ENCODE measurements at regions not wholly inside any gene's neighbourhood (a gene's known extent, or its start where the extent isn't known, plus 50 kb on each side); places are given as distances from the start of the nearest gene placed in this dataset.
"Not testable (repeated sequence)": the region's sequence is repeated elsewhere in the genome, so short reads cannot be mapped to it uniquely, and the experiment has no call there.

DNA sequence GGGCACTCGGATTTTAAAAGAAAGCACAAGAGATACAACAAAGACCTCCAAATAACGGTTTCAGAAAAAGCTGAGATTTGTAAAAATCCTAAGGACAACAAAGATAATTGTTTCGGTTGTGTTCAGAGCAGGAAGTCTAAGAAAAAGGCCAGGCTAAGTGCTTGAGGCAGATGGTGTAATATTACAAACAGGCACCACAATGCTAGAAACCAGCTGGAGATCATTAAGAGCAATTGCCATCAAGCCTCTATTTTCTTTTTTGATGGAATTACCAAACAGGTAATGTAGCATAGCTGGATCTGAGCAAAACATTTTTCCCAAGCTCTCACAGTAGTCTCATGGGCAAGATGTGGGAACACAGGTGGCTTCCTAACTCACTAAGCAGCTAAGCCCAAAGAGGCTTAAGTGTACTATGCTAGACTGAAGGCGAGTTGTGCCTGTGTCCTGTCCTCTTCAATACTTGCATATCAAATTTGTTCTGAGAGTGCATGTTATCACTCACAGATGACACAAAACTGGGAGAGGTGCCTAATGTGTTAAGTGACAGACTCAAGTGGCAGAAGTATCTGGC lies 161.6 kb downstream of the GLUL start:
- Histone ChIP-seq H3K27me3 (no peaks in the 10 kb centered on the region), H3K4me3 (no peak overlapping the region), H4K20me1 (no peaks in the 10 kb centered on the region), H3K27ac (no peak overlapping the region), H3K9me3 (replicated peaks in 1 of 11) (no peaks in the 10 kb centered on the region), H3K4me1 (no peaks in the 10 kb centered on the region), H3K4me2 (no peak overlapping the region), H3K36me3 (no peaks in the 10 kb centered on the region), H3K9ac (no peak overlapping the region)
- no peak for TF ChIP-seq Cebpa-rat (IDR thresholded peaks at IDR 0.05)

DNA sequence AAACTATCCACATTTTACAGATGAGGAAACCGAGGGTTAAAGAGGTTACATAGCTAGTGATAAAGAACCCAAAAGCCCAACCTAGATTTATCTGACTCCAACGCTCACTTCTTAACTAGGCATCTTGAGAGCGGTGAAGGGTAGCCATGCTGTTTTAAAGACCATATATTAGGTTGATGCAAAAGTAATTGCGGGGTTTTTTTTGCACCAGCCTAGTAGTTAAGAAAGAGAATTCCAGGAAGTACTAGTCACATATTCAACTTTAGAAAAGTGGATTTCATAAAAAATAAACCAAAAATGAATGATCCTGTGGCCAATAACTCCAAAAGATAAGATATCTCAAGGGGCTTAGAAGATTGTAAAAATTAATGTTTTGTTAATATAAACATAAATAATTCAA lies 162.1 kb downstream of the GLUL start:
- Histone ChIP-seq H3K36me3 (no peaks in the 10 kb centered on the region), H3K9ac (no peak overlapping the region), H3K4me2 (no peak overlapping the region), H4K20me1 (no peaks in the 10 kb centered on the region), H3K4me1 (no peaks in the 10 kb centered on the region), H3K4me3 (no peak overlapping the region), H3K9me3 (replicated peaks in 1 of 11) (no peaks in the 10 kb centered on the region), H3K27ac (no peak overlapping the region), H3K27me3 (no peaks in the 10 kb centered on the region)
- no peak for TF ChIP-seq Cebpa-rat (IDR thresholded peaks at IDR 0.05)

DNA sequence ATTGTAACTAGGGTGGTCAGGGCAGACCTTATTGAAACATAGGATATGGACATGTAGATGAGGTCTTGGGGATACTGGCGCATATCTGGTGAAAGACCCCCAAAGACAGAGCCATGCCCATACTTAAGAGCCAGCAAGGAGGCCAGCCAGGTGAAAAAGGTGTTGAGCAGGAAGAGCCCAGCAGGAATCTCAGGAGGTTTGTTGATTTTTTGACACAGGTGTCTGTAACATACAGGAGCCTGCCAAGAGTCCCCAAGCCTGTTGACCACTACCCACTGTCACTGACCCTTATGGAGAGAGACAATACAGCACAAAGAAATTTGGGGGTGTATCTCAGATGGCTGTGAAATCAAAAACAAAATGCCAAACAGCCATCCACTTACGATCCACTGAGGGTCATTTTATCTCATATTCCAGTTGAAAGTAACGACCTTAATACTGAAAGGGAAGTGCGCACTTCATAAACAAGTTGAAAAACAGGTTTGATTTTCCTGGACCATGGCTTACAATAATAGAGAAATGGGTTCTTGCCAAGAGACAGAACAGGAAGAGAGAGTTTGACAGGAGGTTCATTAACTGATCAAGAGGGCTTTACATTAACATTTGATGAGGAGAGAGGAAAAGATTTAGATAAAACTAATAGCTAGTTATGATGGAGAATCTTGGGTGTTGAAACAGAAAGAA lies 163.6 kb downstream of the GLUL start:
- Histone ChIP-seq H3K27ac (no peak overlapping the region), H3K27me3 (no peaks in the 10 kb centered on the region), H3K4me3 (no peak overlapping the region), H3K4me1 (no peaks in the 10 kb centered on the region), H3K36me3 (no peaks in the 10 kb centered on the region), H3K4me2 (no peak overlapping the region), H3K9me3 (replicated peaks in 1 of 11) (no peaks in the 10 kb centered on the region; a peak in 1 of 22 replicates), H4K20me1 (no peaks in the 10 kb centered on the region), H3K9ac (no peak overlapping the region)
- no peak for TF ChIP-seq Cebpa-rat (IDR thresholded peaks at IDR 0.05)

DNA sequence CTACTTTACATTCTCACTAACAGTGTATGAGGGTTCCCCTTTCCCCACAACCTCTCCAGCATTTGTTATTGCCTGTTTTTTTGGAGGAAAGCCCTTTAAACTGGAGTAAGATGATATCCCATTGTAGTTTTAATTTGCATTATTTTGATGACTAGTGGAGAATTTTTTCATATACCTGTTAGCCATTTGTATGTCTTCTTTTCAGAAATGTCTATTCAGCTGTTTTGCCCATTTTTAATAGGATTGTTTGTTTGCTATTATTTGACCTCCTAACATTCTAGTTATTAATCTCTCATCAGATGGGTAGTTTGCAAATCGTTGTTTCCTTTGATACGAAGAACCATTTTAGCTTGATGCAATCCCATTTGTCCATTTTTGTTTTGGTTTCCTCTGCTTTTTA lies 165.0 kb downstream of the GLUL start:
- Histone ChIP-seq H3K36me3 (no peaks in the 10 kb centered on the region), H3K27ac (no peak overlapping the region), H3K9ac (no peak overlapping the region), H4K20me1 (no peaks in the 10 kb centered on the region), H3K27me3 (no peaks in the 10 kb centered on the region), H3K4me2 (no peak overlapping the region), H3K9me3 (replicated peaks in 1 of 11) (peaks cover 0 to 6% (median 0%) of the 10 kb centered on the region in 11 experiments; a peak in 8 of 22 replicates), H3K4me1 (no peaks in the 10 kb centered on the region), H3K4me3 (no peak overlapping the region)
- no peak for TF ChIP-seq Cebpa-rat (IDR thresholded peaks at IDR 0.05)

DNA sequence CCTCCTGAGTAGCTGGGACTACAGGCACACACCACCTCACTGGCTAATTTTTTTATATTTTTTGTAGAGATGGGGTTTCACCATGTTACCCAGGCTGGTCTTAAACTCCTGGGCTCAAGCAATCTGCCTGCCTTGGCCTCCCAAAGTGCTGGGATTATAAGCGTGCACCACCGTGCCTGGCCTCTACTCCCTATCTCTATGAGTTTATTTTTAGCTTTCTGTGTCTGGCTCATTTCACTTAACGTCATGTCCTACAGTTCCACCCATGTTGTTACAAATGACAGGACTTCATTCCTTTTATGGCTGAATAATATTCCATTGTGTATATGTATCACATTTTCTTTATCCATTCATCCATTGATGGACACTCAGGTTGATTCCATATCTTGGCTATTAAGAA lies 164.2 kb upstream of the ZNF648 start:
- not testable (repeated sequence) for H3K4me3 ChIP-seq, H3K36me3 ChIP-seq

DNA sequence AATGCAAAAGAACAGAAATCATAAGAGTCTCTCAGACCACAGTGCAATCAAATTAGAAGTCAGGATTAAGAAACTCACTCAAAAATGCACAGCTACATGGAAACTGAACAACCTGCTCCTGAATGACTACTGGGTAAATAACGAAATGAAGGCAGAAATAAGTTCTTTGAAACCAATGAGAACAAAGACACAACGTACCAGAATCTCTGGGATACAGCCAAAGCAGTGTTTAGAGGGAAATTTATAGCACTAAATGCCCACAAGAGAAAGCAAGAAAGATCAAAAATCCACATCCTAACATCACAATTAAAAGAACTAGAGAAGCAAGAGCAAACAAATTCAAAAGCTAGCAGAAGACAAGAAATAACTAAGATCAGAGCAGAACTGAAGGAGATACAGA lies 160.5 kb upstream of the ZNF648 start:
- not testable (repeated sequence) for H3K4me2 ChIP-seq, H4K20me1 ChIP-seq, H3K36me3 ChIP-seq, H3K27ac ChIP-seq, H3K9ac ChIP-seq, H3K4me3 ChIP-seq, H3K27me3 ChIP-seq, H3K4me1 ChIP-seq
- peaks cover 0 to 14% (median 4%) of the 10 kb centered on the region in 11 experiments; a peak in 8 of 22 replicates for H3K9me3 ChIP-seq (replicated peaks in 1 of 11)

More for the DNA sequence above, 164.2 kb upstream of the ZNF648 start:
- not testable (repeated sequence) for H4K20me1 ChIP-seq, H3K9ac ChIP-seq, H3K4me2 ChIP-seq, H3K27ac ChIP-seq, H3K27me3 ChIP-seq, H3K4me1 ChIP-seq
- H3K9me3 ChIP-seq (replicated peaks in 1 of 11) = peaks cover 0 to 11% (median 3%) of the 10 kb centered on the region in 11 experiments; a peak in 8 of 22 replicates

DNA sequence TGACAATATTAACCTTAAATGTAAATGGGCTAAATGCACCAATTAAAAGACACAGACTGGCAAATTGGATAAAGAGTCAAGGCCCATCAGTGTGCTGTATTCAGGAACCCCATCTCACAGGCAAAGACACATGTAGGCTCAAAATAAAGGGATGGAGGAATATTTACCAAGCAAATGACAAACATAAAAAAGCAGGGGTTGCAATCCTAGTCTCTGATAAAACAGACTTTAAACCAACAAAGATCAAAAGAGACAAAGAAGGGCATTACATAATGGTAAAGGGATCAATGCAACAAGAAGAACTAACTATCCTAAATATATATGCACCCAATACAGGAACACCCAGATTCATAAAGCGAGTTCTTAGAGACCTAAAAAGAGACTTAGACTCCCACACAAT lies 159.9 kb upstream of the ZNF648 start:
- peaks cover 0 to 14% (median 4%) of the 10 kb centered on the region in 11 experiments; a peak in 8 of 22 replicates for H3K9me3 ChIP-seq (replicated peaks in 1 of 11)
- not testable (repeated sequence) for H3K9ac ChIP-seq, H3K4me1 ChIP-seq, H3K27ac ChIP-seq, H3K4me2 ChIP-seq, H4K20me1 ChIP-seq, H3K27me3 ChIP-seq, H3K36me3 ChIP-seq, H3K4me3 ChIP-seq

DNA sequence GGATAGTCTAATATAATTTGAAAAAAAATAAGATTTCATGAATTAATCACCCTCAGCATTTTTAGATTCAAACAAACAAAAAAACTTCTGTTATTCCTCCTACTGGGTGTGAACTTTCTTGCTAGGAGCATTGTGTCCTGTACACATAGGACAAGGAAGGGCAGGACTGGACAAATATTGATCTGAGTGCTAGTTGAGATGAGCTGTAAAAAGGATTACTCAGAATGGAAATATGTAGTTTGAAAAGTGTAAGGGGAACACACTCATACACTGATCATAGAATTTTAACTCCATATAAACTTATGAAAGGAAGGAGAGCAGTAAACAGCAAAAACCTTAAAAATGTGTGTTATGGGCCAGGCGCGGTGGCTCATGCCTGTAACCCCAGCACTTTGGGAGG lies 156.5 kb upstream of the ZNF648 start:
- H3K27me3 ChIP-seq = no peaks in the 10 kb centered on the region
- no peaks in the 10 kb centered on the region for H3K36me3 ChIP-seq
- peaks cover 0 to 14% (median 4%) of the 10 kb centered on the region in 11 experiments; a peak in 7 of 22 replicates for H3K9me3 ChIP-seq (replicated peaks in 1 of 11)
- no peak overlapping the region for H3K9ac ChIP-seq
- H3K4me3 ChIP-seq = no peak overlapping the region
- no peaks in the 10 kb centered on the region for H4K20me1 ChIP-seq
- TF ChIP-seq Cebpa-rat (IDR thresholded peaks at IDR 0.05) = no peak
- no peak overlapping the region for H3K27ac ChIP-seq
- 0 out of 20 replicates have a peak, but pooled peaks cover 0 to 7% (median 0%) of the 10 kb centered on the region in 10 experiments for H3K4me1 ChIP-seq
- no peak overlapping the region for H3K4me2 ChIP-seq

DNA sequence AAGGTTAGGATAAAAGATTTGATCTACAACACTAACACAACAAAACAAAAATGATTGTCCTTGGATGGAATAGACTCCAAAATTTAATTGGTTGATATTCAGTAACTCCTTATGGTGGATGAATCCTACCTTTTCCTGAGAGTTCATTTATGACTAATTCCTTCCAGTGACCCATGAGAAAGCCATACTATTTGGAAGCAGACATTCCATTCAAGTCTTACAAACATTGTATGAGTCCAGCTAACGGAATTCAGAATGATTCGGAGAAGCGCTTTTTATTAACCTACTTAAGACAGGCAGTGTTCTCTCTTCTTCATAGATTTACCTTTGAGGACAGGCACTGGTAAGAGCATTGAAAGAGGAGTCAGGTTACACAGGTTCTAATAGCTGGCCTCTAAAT lies 155.6 kb upstream of the ZNF648 start:
- H3K36me3 ChIP-seq = no peaks in the 10 kb centered on the region
- TF ChIP-seq Cebpa-rat (IDR thresholded peaks at IDR 0.05) = no peak
- H3K27ac ChIP-seq = no peak overlapping the region
- no peak overlapping the region for H3K4me2 ChIP-seq
- no peaks in the 10 kb centered on the region for H4K20me1 ChIP-seq
- peaks cover 0 to 13% (median 4%) of the 10 kb centered on the region in 11 experiments; a peak in 7 of 22 replicates for H3K9me3 ChIP-seq (replicated peaks in 1 of 11)
- 0 out of 20 replicates have a peak, but pooled peaks cover 0 to 7% (median 0%) of the 10 kb centered on the region in 10 experiments for H3K4me1 ChIP-seq
- H3K4me3 ChIP-seq = no peak overlapping the region
- no peak overlapping the region for H3K9ac ChIP-seq
- no peaks in the 10 kb centered on the region for H3K27me3 ChIP-seq

DNA sequence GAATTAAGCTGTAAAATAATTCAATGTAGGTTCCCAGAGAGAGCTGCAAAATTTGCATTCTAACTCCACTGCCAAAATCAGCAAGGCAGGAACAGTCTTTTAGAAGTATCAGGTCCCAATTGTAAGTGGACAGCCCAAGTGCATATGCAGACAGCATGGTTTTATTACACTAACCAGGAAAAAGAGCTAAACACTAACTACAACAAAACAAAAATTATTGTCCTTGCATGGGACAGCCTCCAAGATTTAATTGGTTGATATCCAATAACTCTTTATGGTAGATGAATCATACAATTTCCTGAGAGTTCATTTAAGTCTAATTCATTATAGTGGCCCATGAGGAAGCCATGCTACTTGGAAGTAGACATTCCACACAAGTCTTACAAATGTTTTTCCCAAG lies 154.3 kb upstream of the ZNF648 start:
- TF ChIP-seq Cebpa-rat (IDR thresholded peaks at IDR 0.05) = no peak
- no peak overlapping the region for H3K27ac ChIP-seq
- H3K9me3 ChIP-seq (replicated peaks in 1 of 11) = 0 out of 22 replicates have a peak, but pooled peaks cover 0 to 4% (median 0%) of the 10 kb centered on the region in 11 experiments
- no peak overlapping the region for H3K9ac ChIP-seq
- H3K4me1 ChIP-seq = peaks cover 0 to 16% (median 0%) of the 10 kb centered on the region in 10 experiments; a peak in 3 of 20 replicates
- no peaks in the 10 kb centered on the region for H4K20me1 ChIP-seq
- no peaks in the 10 kb centered on the region for H3K36me3 ChIP-seq
- H3K4me2 ChIP-seq = no peak overlapping the region
- H3K4me3 ChIP-seq = no peak overlapping the region
- H3K27me3 ChIP-seq = no peaks in the 10 kb centered on the region

All from BLaER1 treated with 17β-estradiol and CSF1 and Interleukin-3, amounts not matched to agents 10 nM and 100 nM (cell line).